ENCODE measurements at regions not wholly inside any gene's neighbourhood (a gene's known extent, or its start where the extent isn't known, plus 50 kb on each side); places are given as distances from the start of the nearest gene placed in this dataset.

GRCh38 chr1:47574451-47575165 is 136.8 kb downstream of the FOXD2 start:
- no peak for DNase-seq (ENCODE audit: low read depth)

GRCh38 chr1:47575855-47576757 is 138.3 kb downstream of the FOXD2 start:
- no peak for DNase-seq (ENCODE audit: low read depth)

GRCh38 chr1:47576758-47577115 is 138.9 kb downstream of the FOXD2 start:
- DNase-seq (ENCODE audit: low read depth): no peak

GRCh38 chr1:47577303-47578025 is 139.6 kb downstream of the FOXD2 start:
- DNase-seq (ENCODE audit: low read depth): no peak

GRCh38 chr1:47578026-47578720 is 140.3 kb downstream of the FOXD2 start:
- DNase-seq (ENCODE audit: low read depth): no peak

- DNase-seq (ENCODE audit: low read depth): no peak
These were observed 141.0 kb downstream of the FOXD2 start for GRCh38 chr1:47578721-47579419.

GRCh38 chr1:47579809-47580208 is 142.0 kb downstream of the FOXD2 start:
- DNase-seq (ENCODE audit: low read depth): no peak

- DNase-seq (ENCODE audit: low read depth): no peak
These were observed 142.7 kb downstream of the FOXD2 start for GRCh38 chr1:47580451-47580995.

GRCh38 chr1:47582891-47583608 is 145.2 kb downstream of the FOXD2 start:
- no peak for DNase-seq (ENCODE audit: low read depth)

GRCh38 chr1:47584249-47584648 is 146.4 kb downstream of the FOXD2 start:
- DNase-seq (ENCODE audit: low read depth): no peak

GRCh38 chr1:47585141-47585902 is 147.5 kb downstream of the FOXD2 start:
- DNase-seq (ENCODE audit: low read depth): no peak

- no peak for DNase-seq (ENCODE audit: low read depth)
These were observed 150.2 kb downstream of the FOXD2 start for GRCh38 chr1:47587891-47588582.

GRCh38 chr1:47590523-47591225 is 152.8 kb downstream of the FOXD2 start:
- no peak for DNase-seq (ENCODE audit: low read depth)

- no peak for DNase-seq (ENCODE audit: low read depth)
These were observed 154.0 kb downstream of the FOXD2 start for GRCh38 chr1:47591801-47592200.

GRCh38 chr1:47592296-47593012 is 154.6 kb downstream of the FOXD2 start:
- DNase-seq (ENCODE audit: low read depth): no peak

GRCh38 chr1:47593013-47593568 is 155.2 kb downstream of the FOXD2 start:
- DNase-seq (ENCODE audit: low read depth): no peak

- no peak for DNase-seq (ENCODE audit: low read depth)
These were observed 155.9 kb downstream of the FOXD2 start for GRCh38 chr1:47593598-47594285.

Data from fibroblast of gingiva (primary cell).